ENCODE measurements at regions not wholly inside any gene's neighbourhood (a gene's known extent, or its start where the extent isn't known, plus 50 kb on each side); places are given as distances from the start of the nearest gene placed in this dataset.

DNA sequence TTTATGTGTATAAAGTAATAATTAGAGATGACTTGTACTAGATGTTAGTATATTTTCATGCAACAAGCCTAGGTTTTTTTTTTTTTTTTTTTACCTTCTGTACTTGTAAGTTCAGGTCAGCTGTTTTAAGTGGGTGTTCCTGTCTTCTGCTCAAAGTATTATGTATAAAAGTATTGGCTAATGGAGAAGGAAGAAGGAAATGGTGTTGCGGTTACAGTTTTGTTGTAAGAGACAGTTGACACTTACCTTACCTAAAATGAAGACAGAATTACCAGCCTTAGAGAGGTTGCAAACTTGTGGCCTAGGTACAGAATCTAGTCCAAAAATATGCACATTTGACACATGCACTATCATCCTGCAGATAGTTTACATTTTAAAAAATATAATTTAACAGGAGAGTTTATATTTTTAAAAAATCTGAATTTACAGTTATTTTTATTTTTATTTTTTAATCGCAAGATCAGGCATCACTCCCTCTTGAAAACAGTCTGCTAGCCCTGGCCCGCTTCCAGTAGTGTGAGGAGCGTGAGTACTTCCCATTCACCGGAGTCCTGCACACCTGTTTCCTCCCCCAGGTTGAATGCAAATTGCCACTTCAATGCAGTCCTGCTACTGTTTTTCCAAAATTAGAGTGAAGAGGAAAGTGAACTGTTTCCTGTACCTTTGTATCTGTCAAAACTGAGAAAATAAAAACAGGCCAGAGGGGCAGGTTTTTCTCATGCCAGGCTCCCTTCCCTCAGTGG, 224.3 kb upstream of the SOX2 start:
- FAIRE-seq, result no peak
- no peaks in the 10 kb centered on the region for H3K27me3 ChIP-seq (ENCODE audit: control insufficient read depth, extremely low read depth, insufficient read depth, low read length)
- dilution Hi-C loops (cut with MboI; ENCODE audit: extremely low pct_ligation_motif_present, low sequenced_read_pairs), result no loop called here

DNA sequence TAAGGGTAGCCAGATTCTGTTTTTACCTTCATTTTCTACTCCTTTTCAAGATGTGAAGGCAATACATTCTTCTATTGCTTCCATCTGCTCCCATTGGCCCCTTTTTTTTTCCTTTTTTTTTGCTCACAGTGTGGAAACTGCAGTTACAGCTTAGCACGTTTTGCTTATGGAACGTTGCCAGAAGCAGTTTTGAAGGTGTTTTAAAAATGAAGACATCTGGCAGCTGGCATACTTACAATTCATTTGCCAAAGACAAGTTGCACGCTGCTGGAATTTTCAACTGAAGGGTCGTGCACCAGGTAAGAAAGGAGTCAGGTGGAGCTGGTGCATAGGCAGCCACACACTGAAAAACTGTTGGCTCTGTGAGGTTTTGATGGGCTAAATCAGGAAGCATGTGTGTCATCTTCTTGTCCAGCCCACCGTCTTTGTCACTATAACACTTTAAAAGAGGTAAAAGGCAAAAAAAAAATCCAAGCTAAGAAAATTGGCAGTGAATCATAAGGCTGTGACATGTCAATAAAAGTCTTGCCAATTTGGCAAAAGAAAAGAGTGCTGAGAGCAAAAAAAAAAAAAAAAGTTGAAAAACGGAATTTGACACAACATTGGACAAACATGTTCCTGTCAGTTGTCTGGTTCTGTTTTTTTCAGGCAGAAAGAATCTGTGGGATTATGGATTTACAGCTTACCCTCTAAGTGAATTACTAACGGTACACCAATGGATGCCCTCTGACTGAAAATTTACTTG, 225.4 kb upstream of the SOX2 start:
- Histone ChIP-seq H3K27me3 (ENCODE audit: control insufficient read depth, extremely low read depth, insufficient read depth, low read length) (no peaks in the 10 kb centered on the region), H3K9me1 (ENCODE audit: control insufficient read depth, extremely low read depth, insufficient read depth, low read length) (no peaks in the 10 kb centered on the region), H2AFZ (ENCODE audit: control insufficient read depth, low read length) (no peak overlapping the region), H3K4me3 (ENCODE audit: control insufficient read depth in 2 of 3, extremely low read depth in 1 of 3, insufficient read depth in 2 of 3, low read depth in 1 of 3, low read length in 3 of 3) (no peak overlapping the region), H3K79me2 (ENCODE audit: control insufficient read depth, insufficient read depth, low read length) (no peaks in the 10 kb centered on the region), H3K4me2 (ENCODE audit: control insufficient read depth, extremely low read depth, insufficient read depth, low read depth, low read length) (no peak overlapping the region), H3K9ac (ENCODE audit: control insufficient read depth, extremely low read depth, insufficient read depth, low read length) (no peak overlapping the region), H3K36me3 (ENCODE audit: control insufficient read depth in 2 of 2, extremely low read depth in 1 of 2, insufficient read depth in 2 of 2, low read length in 2 of 2) (no peaks in the 10 kb centered on the region), H3K9me3 (ENCODE audit: control insufficient read depth, low read depth, low read length) (no peaks in the 10 kb centered on the region), H4K20me1 (ENCODE audit: control insufficient read depth, extremely low read depth, insufficient read depth, low read length) (no peaks in the 10 kb centered on the region), H3K27ac (ENCODE audit: control insufficient read depth, insufficient read depth, low read length) (no peak overlapping the region), H3K4me1 (ENCODE audit: control insufficient read depth, extremely low read depth, insufficient read depth, low read length) (no peaks in the 10 kb centered on the region)
- FAIRE-seq, result no peak
- no peak for DNase-seq (ENCODE audit: low read depth, low spot score)
- TF ChIP-seq, protein P1, sequence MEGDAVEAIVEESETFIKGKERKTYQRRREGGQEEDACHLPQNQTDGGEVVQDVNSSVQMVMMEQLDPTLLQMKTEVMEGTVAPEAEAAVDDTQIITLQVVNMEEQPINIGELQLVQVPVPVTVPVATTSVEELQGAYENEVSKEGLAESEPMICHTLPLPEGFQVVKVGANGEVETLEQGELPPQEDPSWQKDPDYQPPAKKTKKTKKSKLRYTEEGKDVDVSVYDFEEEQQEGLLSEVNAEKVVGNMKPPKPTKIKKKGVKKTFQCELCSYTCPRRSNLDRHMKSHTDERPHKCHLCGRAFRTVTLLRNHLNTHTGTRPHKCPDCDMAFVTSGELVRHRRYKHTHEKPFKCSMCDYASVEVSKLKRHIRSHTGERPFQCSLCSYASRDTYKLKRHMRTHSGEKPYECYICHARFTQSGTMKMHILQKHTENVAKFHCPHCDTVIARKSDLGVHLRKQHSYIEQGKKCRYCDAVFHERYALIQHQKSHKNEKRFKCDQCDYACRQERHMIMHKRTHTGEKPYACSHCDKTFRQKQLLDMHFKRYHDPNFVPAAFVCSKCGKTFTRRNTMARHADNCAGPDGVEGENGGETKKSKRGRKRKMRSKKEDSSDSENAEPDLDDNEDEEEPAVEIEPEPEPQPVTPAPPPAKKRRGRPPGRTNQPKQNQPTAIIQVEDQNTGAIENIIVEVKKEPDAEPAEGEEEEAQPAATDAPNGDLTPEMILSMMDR (optimal IDR thresholded peaks at IDR 0.05 in 1 of 3, IDR thresholded peaks at IDR 0.05 in 1 of 3, conservative IDR thresholded peaks at IDR 0.05 in 1 of 3; ENCODE audit: extremely low read depth in 1 of 3, insufficient read depth in 2 of 3, low read length in 3 of 3), result no peak
- no peak for TF ChIP-seq EZH2 (IDR thresholded peaks at IDR 0.05; ENCODE audit: low read length)
- dilution Hi-C loops (cut with MboI; ENCODE audit: extremely low pct_ligation_motif_present, low sequenced_read_pairs), result no loop called here

More for the DNA sequence above, 224.3 kb upstream of the SOX2 start:
- Histone ChIP-seq H3K79me2 (ENCODE audit: control insufficient read depth, insufficient read depth, low read length) (no peaks in the 10 kb centered on the region), H4K20me1 (ENCODE audit: control insufficient read depth, extremely low read depth, insufficient read depth, low read length) (no peaks in the 10 kb centered on the region), H3K27ac (ENCODE audit: control insufficient read depth, insufficient read depth, low read length) (no peak overlapping the region), H3K9me3 (ENCODE audit: control insufficient read depth, low read depth, low read length) (no peaks in the 10 kb centered on the region), H2AFZ (ENCODE audit: control insufficient read depth, low read length) (no peak overlapping the region), H3K4me1 (ENCODE audit: control insufficient read depth, extremely low read depth, insufficient read depth, low read length) (no peaks in the 10 kb centered on the region), H3K9ac (ENCODE audit: control insufficient read depth, extremely low read depth, insufficient read depth, low read length) (no peak overlapping the region), H3K4me3 (ENCODE audit: control insufficient read depth in 2 of 3, extremely low read depth in 1 of 3, insufficient read depth in 2 of 3, low read depth in 1 of 3, low read length in 3 of 3) (no peak overlapping the region), H3K4me2 (ENCODE audit: control insufficient read depth, extremely low read depth, insufficient read depth, low read depth, low read length) (no peak overlapping the region), H3K36me3 (ENCODE audit: control insufficient read depth in 2 of 2, extremely low read depth in 1 of 2, insufficient read depth in 2 of 2, low read length in 2 of 2) (no peaks in the 10 kb centered on the region), H3K9me1 (ENCODE audit: control insufficient read depth, extremely low read depth, insufficient read depth, low read length) (no peaks in the 10 kb centered on the region)
- TF ChIP-seq, protein P1 (optimal IDR thresholded peaks at IDR 0.05 in 1 of 3, IDR thresholded peaks at IDR 0.05 in 1 of 3, conservative IDR thresholded peaks at IDR 0.05 in 1 of 3; ENCODE audit: extremely low read depth in 1 of 3, insufficient read depth in 2 of 3, low read length in 3 of 3), result no peak
- TF ChIP-seq EZH2 (IDR thresholded peaks at IDR 0.05; ENCODE audit: low read length), result no peak
- no peak for DNase-seq (ENCODE audit: low read depth, low spot score)
